ENCODE measurements at regions not wholly inside any gene's neighbourhood (a gene's known extent, or its start where the extent isn't known, plus 50 kb on each side); places are given as distances from the start of the nearest gene placed in this dataset.

DNA sequence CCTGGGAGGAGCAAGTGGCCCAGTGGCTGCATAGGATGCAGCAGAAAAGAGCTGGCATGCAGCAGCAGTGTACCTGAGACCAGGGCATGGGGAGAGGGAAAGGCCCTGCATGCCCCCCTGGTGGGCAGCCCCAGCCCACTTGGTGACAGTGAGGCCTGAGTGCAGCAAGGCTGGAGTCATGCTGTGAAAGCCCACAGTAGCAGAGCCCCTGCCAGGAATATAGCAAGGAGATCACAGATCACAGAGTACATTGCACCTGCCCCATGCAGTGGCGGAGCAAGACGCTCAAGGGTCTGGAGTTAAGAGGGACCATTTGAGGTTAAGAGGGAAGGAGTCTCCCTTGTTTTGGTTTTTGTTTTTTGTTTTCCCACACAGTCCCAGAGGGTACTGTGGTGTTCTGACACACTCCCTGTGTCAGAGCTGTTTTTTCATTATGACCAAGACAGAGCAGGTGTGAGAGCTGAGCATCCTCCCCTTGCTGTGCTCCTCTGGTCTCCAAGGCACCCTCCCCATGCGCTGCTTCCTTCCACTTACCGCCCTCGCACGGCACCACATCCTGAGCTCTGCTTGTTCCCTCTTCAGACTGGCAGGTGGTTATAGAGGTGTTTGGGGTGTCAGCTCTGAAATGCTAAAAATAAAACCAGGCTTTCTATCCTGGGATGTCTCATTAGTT lies 85.0 kb upstream of the UBL3 start:
- peaks cover 0 to 23% (median 7%) of the 10 kb centered on the region in 7 donors for H3K27me3 ChIP-seq
- H3K36me3 ChIP-seq: no peaks in the 10 kb centered on the region
- DNase-seq (no peak), ATAC-seq (peak in 2 of 8 donors; percentile 25 to 51)
- WGBS, 2 donors: 49 to 50% methylated on average over 6 of the region's 6 CpGs
- H3K4me3 ChIP-seq: peak overlapping the region in 1 of 10 donors; percentile 27
- peaks cover 0 to 14% (median 0%) of the 10 kb centered on the region in 9 donors for H3K4me1 ChIP-seq
- TF ChIP-seq, protein P1, sequence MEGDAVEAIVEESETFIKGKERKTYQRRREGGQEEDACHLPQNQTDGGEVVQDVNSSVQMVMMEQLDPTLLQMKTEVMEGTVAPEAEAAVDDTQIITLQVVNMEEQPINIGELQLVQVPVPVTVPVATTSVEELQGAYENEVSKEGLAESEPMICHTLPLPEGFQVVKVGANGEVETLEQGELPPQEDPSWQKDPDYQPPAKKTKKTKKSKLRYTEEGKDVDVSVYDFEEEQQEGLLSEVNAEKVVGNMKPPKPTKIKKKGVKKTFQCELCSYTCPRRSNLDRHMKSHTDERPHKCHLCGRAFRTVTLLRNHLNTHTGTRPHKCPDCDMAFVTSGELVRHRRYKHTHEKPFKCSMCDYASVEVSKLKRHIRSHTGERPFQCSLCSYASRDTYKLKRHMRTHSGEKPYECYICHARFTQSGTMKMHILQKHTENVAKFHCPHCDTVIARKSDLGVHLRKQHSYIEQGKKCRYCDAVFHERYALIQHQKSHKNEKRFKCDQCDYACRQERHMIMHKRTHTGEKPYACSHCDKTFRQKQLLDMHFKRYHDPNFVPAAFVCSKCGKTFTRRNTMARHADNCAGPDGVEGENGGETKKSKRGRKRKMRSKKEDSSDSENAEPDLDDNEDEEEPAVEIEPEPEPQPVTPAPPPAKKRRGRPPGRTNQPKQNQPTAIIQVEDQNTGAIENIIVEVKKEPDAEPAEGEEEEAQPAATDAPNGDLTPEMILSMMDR (IDR thresholded peaks at IDR 0.05): no peak
- H3K9me3 ChIP-seq: peaks cover 0 to 8% (median 0%) of the 10 kb centered on the region in 11 donors
- intact Hi-C loops (cut with DNase I): loop anchor here in 1 of 10 donors (10.0 kb wide), 1 partner anchor 169 kb away; no protein-coding TSS in a partner anchor
- H3K27ac ChIP-seq: no peak overlapping the region

DNA sequence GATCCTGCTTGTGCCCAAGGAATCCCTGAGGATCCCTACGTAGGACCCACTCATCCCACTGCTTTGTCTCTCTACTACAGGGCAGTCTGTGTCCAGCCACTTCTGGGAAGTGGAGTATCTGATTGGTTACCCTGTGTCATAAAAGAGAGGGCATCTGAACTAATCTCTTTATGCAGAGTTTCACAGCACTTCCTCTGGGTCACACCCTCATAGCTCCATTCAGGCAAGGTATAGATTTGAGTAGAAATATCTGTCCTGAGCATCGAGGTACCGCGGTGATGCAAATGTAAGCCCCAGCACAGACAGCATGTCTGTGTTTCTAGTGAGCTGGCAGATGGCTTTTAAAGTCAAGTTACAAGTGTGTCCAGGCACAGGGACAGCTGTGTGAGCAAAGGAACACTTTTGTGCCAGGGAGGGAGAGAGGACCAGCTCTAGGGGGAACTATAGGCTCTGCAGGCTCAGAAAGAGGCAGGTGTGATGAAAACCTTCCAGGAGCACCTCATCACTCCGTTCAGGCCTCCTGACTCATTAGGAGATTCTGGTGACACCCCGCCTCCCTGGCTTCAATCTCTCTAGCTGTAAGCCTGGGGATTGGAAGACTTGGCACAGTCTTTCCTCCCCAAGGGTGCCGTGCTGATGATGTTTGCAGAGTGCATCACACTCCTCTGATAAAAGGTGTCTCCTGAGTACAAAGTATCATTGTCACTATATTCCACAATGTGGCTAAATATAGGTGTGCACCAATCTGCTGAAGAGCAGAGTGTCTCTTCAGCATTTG lies 84.3 kb upstream of the UBL3 start:
- Histone ChIP-seq H3K9me3 (peaks cover 0 to 8% (median 0%) of the 10 kb centered on the region in 11 donors), H3K36me3 (no peaks in the 10 kb centered on the region), H3K27ac (no peak overlapping the region), H3K27me3 (peaks cover 0 to 23% (median 7%) of the 10 kb centered on the region in 7 donors), H3K4me3 (no peak overlapping the region), H3K4me1 (peaks cover 0 to 14% (median 0%) of the 10 kb centered on the region in 9 donors)
- 69 to 79% methylated on average over 7 of the region's 7 CpGs for WGBS, 2 donors
- DNase-seq: no peak
- TF ChIP-seq, protein P1 (IDR thresholded peaks at IDR 0.05): no peak
- intact Hi-C loops (cut with DNase I): loop anchor here in 1 of 10 donors (10.0 kb wide), 1 partner anchor 170 kb away; no protein-coding TSS in a partner anchor
- no peak for ATAC-seq

DNA sequence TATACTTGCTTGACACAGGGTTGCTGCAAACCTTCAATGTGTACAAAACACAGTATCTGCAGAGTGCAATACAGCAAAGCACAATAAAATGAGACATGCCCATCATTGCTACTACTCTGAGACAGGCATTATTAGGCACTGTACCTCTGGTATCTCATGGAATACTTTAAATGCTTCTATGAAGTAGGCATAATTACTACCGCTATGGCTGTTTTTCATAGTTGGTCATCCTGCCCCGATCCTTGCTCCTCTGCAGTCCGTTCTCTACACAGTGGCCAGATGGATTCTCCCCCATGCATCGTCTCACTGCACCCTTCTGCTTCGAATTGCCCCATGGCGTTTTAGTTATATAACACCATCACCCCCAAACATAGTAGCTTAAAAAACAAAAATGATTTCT lies 83.0 kb upstream of the UBL3 start:
- no peak for ATAC-seq
- Histone ChIP-seq H3K27me3 (peaks cover 0 to 20% (median 7%) of the 10 kb centered on the region in 7 donors), H3K9me3 (peaks cover 0 to 8% (median 0%) of the 10 kb centered on the region in 11 donors), H3K27ac (no peak overlapping the region), H3K4me3 (no peak overlapping the region), H3K4me1 (peaks cover 0 to 14% (median 0%) of the 10 kb centered on the region in 9 donors), H3K36me3 (no peaks in the 10 kb centered on the region)
- DNase-seq: no peak
- intact Hi-C loops (cut with DNase I): loop anchor here in 1 of 10 donors (10.0 kb wide), 1 partner anchor 171 kb away; no protein-coding TSS in a partner anchor
- TF ChIP-seq, protein P1 (IDR thresholded peaks at IDR 0.05): no peak
- 98% methylated on average over 6 of the region's 6 CpGs for WGBS, 2 donors

DNA sequence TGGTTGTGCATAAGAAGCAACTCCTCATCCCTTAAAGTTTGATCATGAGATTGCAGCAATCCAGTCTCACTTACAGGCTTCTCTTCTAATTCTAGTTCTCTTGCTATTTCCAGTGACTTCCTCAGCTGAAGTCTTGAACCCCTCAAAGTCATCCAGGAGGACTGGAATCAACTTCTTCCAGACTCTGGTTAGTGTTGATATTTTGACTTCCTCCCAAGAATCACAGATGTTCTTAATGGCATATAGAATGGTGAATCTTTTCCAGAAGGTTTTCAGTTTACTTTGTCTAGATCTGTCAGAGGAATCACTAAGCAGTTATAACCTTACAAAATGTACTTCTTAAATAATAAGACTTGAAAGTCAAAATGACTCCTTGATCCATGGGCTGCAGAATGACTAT lies 81.3 kb upstream of the UBL3 start:
- Histone ChIP-seq H3K36me3 (no peaks in the 10 kb centered on the region), H3K27ac (no peak overlapping the region), H3K9me3 (peaks cover 0 to 8% (median 0%) of the 10 kb centered on the region in 11 donors), H3K4me1 (peaks cover 0 to 14% (median 0%) of the 10 kb centered on the region in 9 donors), H3K4me3 (no peak overlapping the region), H3K27me3 (peaks cover 0 to 9% (median 4%) of the 10 kb centered on the region in 7 donors)
- ATAC-seq: no peak
- intact Hi-C loops (cut with DNase I): loop anchor here in 1 of 10 donors (10.0 kb wide), 1 partner anchor 173 kb away; no protein-coding TSS in a partner anchor
- no peak for DNase-seq
- TF ChIP-seq, protein P1 (IDR thresholded peaks at IDR 0.05): no peak
